HepG2 (cell line): ENCODE measurements at regions not wholly inside any gene's neighbourhood (a gene's known extent, or its start where the extent isn't known, plus 50 kb on each side); places are given as distances from the start of the nearest gene placed in this dataset.

ENCODE experiments used
- ATAC-seq: fragments of 200-7000 bp; cut with Tn5 transposase; 3 replicates; pipeline ENCODE4 v1.9.1; 2020; ENCODE audit warnings: mild to moderate bottlenecking, moderate library complexity
- BruUV-seq: library from RNA; stranded (reverse); fragments of 400-500 nt; replicated peaks from 2 replicates; lab custom pipeline; 2021; lab: Mats Ljungman, UMichigan
- CTCF ChIA-PET: fragments of 300-600 bp; formaldehyde crosslinking; extraction: SDS; loops from one replicate; lab custom pipeline; 2021; ENCODE audit warnings: low total read pairs, inconsistent platforms, low intra/inter-chr PET ratio; lab: Yijun Ruan, JAX
- POLR2A ChIA-PET: fragments of 350-600 bp; sonication (Branson Sonifier 250); formaldehyde crosslinking; loops from one replicate; lab custom pipeline; 2020; ENCODE audit warnings: antibody characterized with exemption, inconsistent platforms; lab: Yijun Ruan, JAX
- DNase-seq: peaks from one replicate; pipeline ENCODE4 v3.0.0-alpha.2; 2015; ENCODE audit warnings: low spot score
- FAIRE-seq: peaks from 3 replicates; lab custom pipeline; 2011; peaks lifted over from hg19 to GRCh38; lab: Jason Lieb, UNC
- H2AFZ ChIP-seq: one replicate; pipeline ENCODE4 v1.6.1; 2011; ENCODE audit warnings: low read length, inconsistent platforms
- H3K27ac ChIP-seq: fragments of 300-600 bp; 3 replicates; pipeline ENCODE4 v1.8.0; 2011; ENCODE audit warnings: mixed run types, mild to moderate bottlenecking, mixed read lengths, low read length, inconsistent platforms; ENCODE audit not compliant: insufficient read depth; ENCODE audit errors: extremely low read length
- H3K27me3 ChIP-seq, 2 experiments: fragments of 200-600 bp in 1 of 2; 2 replicates in 1 of 2; 3 replicates in 1 of 2; pipeline versions ENCODE4 v1.6.0 to v1.8.0; 2011; ENCODE audit warnings: low read length in 2 of 2, mild to moderate bottlenecking in 2 of 2, moderate library complexity in 2 of 2, inconsistent platforms in 1 of 2; ENCODE audit not compliant: insufficient read depth in 2 of 2, control insufficient read depth in 1 of 2
- H3K36me3 ChIP-seq, 2 experiments: fragments of 200-600 bp in 1 of 2; replicated peaks in 1 of 2; 2 replicates in 1 of 2; 3 replicates in 1 of 2; pipeline versions ENCODE4 v1.5.1 to v1.8.0; 2011; ENCODE audit warnings: low read length in 2 of 2, inconsistent platforms in 1 of 2; ENCODE audit not compliant: insufficient read depth in 2 of 2, control insufficient read depth in 1 of 2
- H3K4me1 ChIP-seq: 2 replicates; pipeline ENCODE4 v1.5.1; 2012; ENCODE audit warnings: low read length, inconsistent platforms; ENCODE audit not compliant: insufficient read depth
- H3K4me2 ChIP-seq: 2 replicates; pipeline ENCODE4 v1.6.0; 2011; ENCODE audit warnings: low read depth, low read length, inconsistent platforms
- H3K4me3 ChIP-seq, 3 experiments: fragments of 200-600 bp in 1 of 3; sonication (generic), shearing (Covaris generic) in 1 of 3; replicated peaks in 1 of 3; 2 replicates each; pipeline ENCODE4 v1.5.1; 2011 to 2016; ENCODE audit warnings: low read length in 3 of 3, inconsistent platforms in 2 of 3, low read depth in 2 of 3, mild to moderate bottlenecking in 2 of 3, control low read depth in 1 of 3, mixed read lengths in 1 of 3; ENCODE audit not compliant: insufficient read depth in 1 of 3
- H3K79me2 ChIP-seq: one replicate; pipeline ENCODE4 v1.6.1; 2011; ENCODE audit warnings: low read length, inconsistent platforms; ENCODE audit not compliant: insufficient read depth
- H3K9ac ChIP-seq: 2 replicates; pipeline ENCODE4 v1.6.0; 2011; ENCODE audit warnings: mild to moderate bottlenecking, low read depth, low read length, inconsistent platforms; ENCODE audit not compliant: insufficient read depth
- H3K9me3 ChIP-seq: 2 replicates; pipeline ENCODE4 v1.5.1; 2012; ENCODE audit warnings: mild to moderate bottlenecking, low read length
- H4K20me1 ChIP-seq: 2 replicates; pipeline ENCODE4 v1.6.0; 2011; ENCODE audit warnings: inconsistent platforms, mild to moderate bottlenecking, low read length, moderate library complexity; ENCODE audit not compliant: insufficient read depth
- IRF2 ChIP-seq: IDR thresholded peaks from 2 replicates; pipeline ENCODE4 v1.6.1; 2018; ENCODE audit warnings: missing genetic modification reagents, missing compliant biosample characterization
- SPEN ChIP-seq: sonication (generic); formaldehyde crosslinking; IDR thresholded peaks from 2 replicates; pipeline ENCODE4 v1.5.1; 2020; ENCODE audit warnings: low read depth, mild to moderate bottlenecking, missing genetic modification reagents
- ZNF629 ChIP-seq: sonication (generic); formaldehyde crosslinking; conservative IDR thresholded peaks from 2 replicates; pipeline ENCODE4 v1.5.0; 2020; ENCODE audit warnings: missing genetic modification reagents
- WGBS: methylation state at CpG from one replicate; pipeline ENCODE4 v1.1.6; 2017; ENCODE audit warnings: low lambda C conversion rate; 5-methylcytosine and 5-hydroxymethylcytosine counted together
- in situ Hi-C: cut with HindIII; loops from 2 replicates; pipeline ENCODE4 v1.10.0; 2017; ENCODE audit warnings: low pct_unique_long_range_greater_than_20kb; ENCODE audit not compliant: extremely low pct_ligation_motif_present
- intact Hi-C: fragments of 100-400 bp; cut with micrococcal nuclease; formaldehyde crosslinking; loops from one replicate; pipeline ENCODE4 v1.10.0; 2022; ENCODE audit not compliant: unreplicated experiment

- Histone ChIP-seq H2AFZ (no peak overlapping the region), H3K4me2 (no peak overlapping the region)
Measured at GRCh38 chr15:70439304-70439877, 324.0 kb downstream of the UACA start.

GRCh38 chr15:70438776-70439175, 324.6 kb downstream of the UACA start:
- peaks cover 36% of the 10 kb centered on the region for H3K4me1 ChIP-seq
- TF ChIP-seq SPEN (CRISPR knock-in tag) = no peak
- TF ChIP-seq, all 625 proteins: peak for 0
- H3K9ac ChIP-seq = no peak overlapping the region
- no peak overlapping the region for H2AFZ ChIP-seq
- DNase-seq = no peak
- FAIRE-seq = no peak
- no peak overlapping the region for H3K4me3 ChIP-seq
- intact Hi-C loops = no loop called here
- H3K9me3 ChIP-seq = no peaks in the 10 kb centered on the region
- ChIA-PET CTCF (no interaction called here), POLR2A (no interaction called here)
- no peaks in the 10 kb centered on the region for H3K36me3 ChIP-seq
- no peak for ATAC-seq
- in situ Hi-C loops = no loop called here
- no peaks in the 10 kb centered on the region for H4K20me1 ChIP-seq
- no TSS peak for BruUV-seq
- H3K27me3 ChIP-seq = peaks cover 0 to 14% of the 10 kb centered on the region in 2 experiments; a peak in 3 of 5 replicates
- H3K4me2 ChIP-seq = no peak overlapping the region
- no peak overlapping the region for H3K27ac ChIP-seq
- WGBS = 48% methylated on average over 4 of the region's 11 CpGs
- H3K79me2 ChIP-seq = no peaks in the 10 kb centered on the region

More at GRCh38 chr15:70439304-70439877, 324.0 kb downstream of the UACA start:
- H3K4me3 ChIP-seq = no peak overlapping the region
- H4K20me1 ChIP-seq = no peaks in the 10 kb centered on the region
- ChIA-PET POLR2A (no interaction called here), CTCF (no interaction called here)
- BruUV-seq = no TSS peak
- TF ChIP-seq IRF2 (CRISPR knock-in tag) (no peak), ZNF629 (CRISPR knock-in tag) (0 out of 2 replicates have a peak, but pooled peaks have one; percentile 15)
- no peaks in the 10 kb centered on the region for H3K36me3 ChIP-seq
- intact Hi-C loops = no loop called here
- FAIRE-seq (no peak), ATAC-seq (no peak), DNase-seq (no peak)
- H3K4me1 ChIP-seq = peaks cover 31% of the 10 kb centered on the region
- peaks cover 0 to 18% of the 10 kb centered on the region in 2 experiments; a peak in 3 of 5 replicates for H3K27me3 ChIP-seq
- H3K27ac ChIP-seq = no peak overlapping the region
- H3K79me2 ChIP-seq = no peaks in the 10 kb centered on the region
- in situ Hi-C loops = no loop called here
- WGBS = 41% methylated on average over 9 of the region's 10 CpGs
- H3K9ac ChIP-seq = no peak overlapping the region
- H3K9me3 ChIP-seq = no peaks in the 10 kb centered on the region
